ENCODE measurements at regions not wholly inside any gene's neighbourhood (a gene's known extent, or its start where the extent isn't known, plus 50 kb on each side); places are given as distances from the start of the nearest gene placed in this dataset.

DNA sequence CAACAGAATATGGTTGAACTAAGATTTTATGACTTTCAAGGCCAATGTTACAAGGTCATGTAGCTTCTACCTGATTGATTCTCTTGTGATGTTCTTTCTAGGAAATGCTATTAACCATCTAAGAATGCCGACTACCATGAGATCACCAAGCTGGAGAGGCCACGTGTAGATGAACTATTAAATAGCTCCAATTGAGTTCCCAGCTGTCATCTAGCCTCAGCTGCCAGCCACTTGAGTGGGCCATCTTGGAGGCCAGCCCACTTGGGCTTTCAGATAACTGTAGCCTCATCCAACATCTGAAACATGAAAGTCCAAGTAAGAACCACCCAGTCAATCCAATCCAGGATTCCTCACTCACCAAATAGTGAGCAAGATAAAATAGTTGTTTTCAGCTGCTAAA is 376.9 kb upstream of the TMEFF2 start:
- Histone ChIP-seq H3K4me3 (no peak overlapping the region), H3K4me1 (no peaks in the 10 kb centered on the region), H3K9me3 (no peaks in the 10 kb centered on the region), H3K36me3 (no peaks in the 10 kb centered on the region), H3K27me3 (no peaks in the 10 kb centered on the region), H3K27ac (no peak overlapping the region)
- TF ChIP-seq, protein P1, sequence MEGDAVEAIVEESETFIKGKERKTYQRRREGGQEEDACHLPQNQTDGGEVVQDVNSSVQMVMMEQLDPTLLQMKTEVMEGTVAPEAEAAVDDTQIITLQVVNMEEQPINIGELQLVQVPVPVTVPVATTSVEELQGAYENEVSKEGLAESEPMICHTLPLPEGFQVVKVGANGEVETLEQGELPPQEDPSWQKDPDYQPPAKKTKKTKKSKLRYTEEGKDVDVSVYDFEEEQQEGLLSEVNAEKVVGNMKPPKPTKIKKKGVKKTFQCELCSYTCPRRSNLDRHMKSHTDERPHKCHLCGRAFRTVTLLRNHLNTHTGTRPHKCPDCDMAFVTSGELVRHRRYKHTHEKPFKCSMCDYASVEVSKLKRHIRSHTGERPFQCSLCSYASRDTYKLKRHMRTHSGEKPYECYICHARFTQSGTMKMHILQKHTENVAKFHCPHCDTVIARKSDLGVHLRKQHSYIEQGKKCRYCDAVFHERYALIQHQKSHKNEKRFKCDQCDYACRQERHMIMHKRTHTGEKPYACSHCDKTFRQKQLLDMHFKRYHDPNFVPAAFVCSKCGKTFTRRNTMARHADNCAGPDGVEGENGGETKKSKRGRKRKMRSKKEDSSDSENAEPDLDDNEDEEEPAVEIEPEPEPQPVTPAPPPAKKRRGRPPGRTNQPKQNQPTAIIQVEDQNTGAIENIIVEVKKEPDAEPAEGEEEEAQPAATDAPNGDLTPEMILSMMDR (IDR thresholded peaks at IDR 0.05), result no peak
- DNase-seq, result no peak
- intact Hi-C loops (cut with DNase I; ENCODE audit: low total_unique reads), result no loop called here

DNA sequence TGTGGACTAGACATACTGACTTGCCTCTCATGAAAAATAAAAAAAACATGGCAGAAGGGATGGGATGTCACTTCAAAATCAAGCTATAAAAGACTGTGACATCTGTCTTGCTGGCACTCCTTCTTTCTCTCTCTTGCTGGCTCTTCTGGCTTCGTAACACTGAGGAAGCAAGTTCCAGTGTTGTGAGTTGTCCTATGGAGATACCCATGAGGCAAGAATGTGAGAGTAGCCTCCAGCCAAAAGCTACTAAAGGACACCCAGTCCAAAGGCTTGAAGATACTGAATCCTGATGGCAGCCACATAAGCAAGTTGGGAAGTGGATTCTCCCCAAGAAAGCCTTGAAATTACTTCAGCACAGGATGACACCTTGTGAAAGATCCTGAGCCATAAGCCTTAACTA is 376.1 kb upstream of the TMEFF2 start:
- no peaks in the 10 kb centered on the region for H3K9me3 ChIP-seq
- no peaks in the 10 kb centered on the region for H3K4me1 ChIP-seq
- H3K4me3 ChIP-seq, result no peak overlapping the region
- H3K27me3 ChIP-seq, result no peaks in the 10 kb centered on the region
- TF ChIP-seq, protein P1 (IDR thresholded peaks at IDR 0.05), result no peak
- H3K36me3 ChIP-seq, result no peaks in the 10 kb centered on the region
- H3K27ac ChIP-seq, result no peak overlapping the region
- no peak for DNase-seq
- intact Hi-C loops (cut with DNase I; ENCODE audit: low total_unique reads), result no loop called here

DNA sequence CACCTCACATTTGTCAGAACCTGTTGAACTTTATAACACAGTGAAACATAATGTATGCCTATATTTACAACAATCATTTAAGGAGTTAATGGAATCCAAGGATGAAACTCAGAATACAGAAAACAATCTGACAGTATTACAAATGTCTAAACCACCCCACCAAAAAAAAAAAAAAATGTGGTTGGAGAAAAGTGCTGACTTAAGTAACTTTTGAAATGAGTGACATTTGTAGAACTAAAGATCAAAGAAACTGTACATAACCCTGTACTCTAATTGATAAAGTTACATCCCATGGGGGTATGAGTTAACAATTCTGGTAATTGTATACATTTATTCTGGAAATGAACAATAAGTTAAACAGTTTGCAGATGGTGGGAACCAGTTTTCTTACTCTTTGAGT is 372.1 kb upstream of the TMEFF2 start:
- intact Hi-C loops (cut with DNase I; ENCODE audit: low total_unique reads), result no loop called here
- no peaks in the 10 kb centered on the region for H3K27me3 ChIP-seq
- no peaks in the 10 kb centered on the region for H3K9me3 ChIP-seq
- no peak overlapping the region for H3K4me3 ChIP-seq
- no peaks in the 10 kb centered on the region for H3K4me1 ChIP-seq
- H3K27ac ChIP-seq, result no peak overlapping the region
- DNase-seq, result no peak
- TF ChIP-seq, protein P1 (IDR thresholded peaks at IDR 0.05), result no peak
- no peaks in the 10 kb centered on the region for H3K36me3 ChIP-seq

DNA sequence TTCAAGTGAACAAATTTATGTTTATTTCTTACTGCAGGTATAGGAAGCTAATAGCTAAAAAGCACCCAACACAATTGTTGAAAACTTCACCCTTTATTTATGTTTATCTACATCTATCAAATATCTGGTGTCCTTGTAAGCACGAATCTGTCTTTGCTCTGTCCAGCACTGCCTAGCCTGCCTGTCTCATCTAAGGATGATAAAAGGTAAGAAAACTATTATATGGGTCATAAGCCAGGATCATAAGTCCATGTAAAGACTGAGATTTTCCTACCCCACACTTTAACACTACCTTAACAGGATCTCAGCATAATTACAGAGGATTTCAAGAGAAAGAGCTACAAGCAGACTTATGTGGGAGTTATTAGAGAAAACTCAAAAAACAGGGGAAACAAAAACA is 365.6 kb upstream of the TMEFF2 start:
- H3K36me3 ChIP-seq, result no peaks in the 10 kb centered on the region
- intact Hi-C loops (cut with DNase I; ENCODE audit: low total_unique reads), result no loop called here

DNA sequence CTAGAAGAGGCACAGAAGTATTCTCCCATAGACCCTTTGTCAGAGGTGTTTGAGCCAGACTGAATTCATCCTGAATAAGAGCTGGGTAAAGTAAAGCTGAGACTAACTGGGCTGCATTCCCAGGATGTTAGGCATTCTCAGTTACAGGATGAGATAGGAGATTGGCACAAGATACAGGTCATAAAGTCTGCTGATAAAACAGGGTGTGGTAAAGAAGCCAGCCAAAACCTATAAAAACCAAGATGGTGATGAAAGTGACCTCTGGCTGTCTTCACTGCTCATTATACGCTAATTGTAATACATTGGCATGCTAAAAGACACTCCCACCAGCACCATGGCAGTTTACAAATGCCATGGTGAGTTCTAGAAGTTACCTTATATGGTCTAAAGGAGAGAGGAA is 364.9 kb upstream of the TMEFF2 start:
- Histone ChIP-seq H3K9me3 (no peaks in the 10 kb centered on the region), H3K27ac (no peak overlapping the region), H3K4me1 (no peaks in the 10 kb centered on the region), H3K27me3 (no peaks in the 10 kb centered on the region), H3K36me3 (no peaks in the 10 kb centered on the region), H3K4me3 (no peak overlapping the region)
- TF ChIP-seq, protein P1 (IDR thresholded peaks at IDR 0.05), result no peak
- intact Hi-C loops (cut with DNase I; ENCODE audit: low total_unique reads), result no loop called here
- no peak for DNase-seq

More for the DNA sequence above, 365.6 kb upstream of the TMEFF2 start:
- no peaks in the 10 kb centered on the region for H3K9me3 ChIP-seq
- H3K27ac ChIP-seq, result no peak overlapping the region
- H3K27me3 ChIP-seq, result no peaks in the 10 kb centered on the region
- no peak overlapping the region for H3K4me3 ChIP-seq
- DNase-seq, result no peak
- no peaks in the 10 kb centered on the region for H3K4me1 ChIP-seq
- TF ChIP-seq, protein P1 (IDR thresholded peaks at IDR 0.05), result no peak

DNA sequence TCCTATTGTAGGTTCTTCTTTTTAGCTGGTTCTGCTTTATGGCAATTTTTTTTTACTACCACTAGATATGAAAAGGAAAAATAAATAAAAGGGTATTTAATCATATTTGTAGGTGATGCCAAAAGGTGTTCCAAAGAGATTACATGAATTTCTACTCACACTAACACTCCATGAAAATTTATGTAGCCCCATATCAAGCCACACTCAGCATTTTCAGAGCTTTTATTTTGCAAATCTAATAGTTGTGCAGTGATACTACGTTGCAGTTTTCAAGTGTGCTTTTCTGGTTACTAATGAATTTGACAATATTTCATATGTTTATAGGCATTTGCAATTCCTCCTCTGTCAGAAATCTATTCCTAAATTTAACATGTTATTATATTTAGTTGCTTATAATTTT is 363.9 kb upstream of the TMEFF2 start:
- no peaks in the 10 kb centered on the region for H3K9me3 ChIP-seq
- no peak overlapping the region for H3K4me3 ChIP-seq
- no peaks in the 10 kb centered on the region for H3K27me3 ChIP-seq
- TF ChIP-seq, protein P1 (IDR thresholded peaks at IDR 0.05), result no peak
- H3K36me3 ChIP-seq, result no peaks in the 10 kb centered on the region
- H3K4me1 ChIP-seq, result no peaks in the 10 kb centered on the region
- intact Hi-C loops (cut with DNase I; ENCODE audit: low total_unique reads), result no loop called here
- DNase-seq, result no peak
- no peak overlapping the region for H3K27ac ChIP-seq

Measured in tibial artery (tissue), 4 donors.